ENCODE measurements at regions not wholly inside any gene's neighbourhood (a gene's known extent, or its start where the extent isn't known, plus 50 kb on each side); places are given as distances from the start of the nearest gene placed in this dataset.

DNA sequence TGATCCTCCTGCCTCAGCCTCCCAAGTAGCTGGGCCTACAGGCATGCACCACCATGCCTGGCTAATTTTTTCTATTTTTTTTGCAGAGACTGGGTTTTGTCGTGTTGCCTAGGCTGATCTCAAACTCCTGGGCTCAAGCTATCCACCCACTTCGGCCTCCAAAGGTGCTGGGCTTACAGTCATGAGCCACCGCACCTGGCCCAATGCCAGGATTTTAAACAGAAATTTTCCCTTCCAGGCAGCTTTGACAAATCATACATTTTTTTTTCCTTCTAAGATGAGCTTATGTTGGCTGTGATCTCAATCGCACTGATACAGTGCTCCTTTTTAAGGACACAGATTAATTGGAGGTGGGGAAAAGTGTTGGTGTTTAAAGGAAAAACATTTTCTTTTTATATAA is 73.2 kb upstream of the CD2AP start:
- Histone ChIP-seq H3K27ac (ENCODE audit: insufficient read depth, low read length) (no peak overlapping the region), H3K4me2 (ENCODE audit: low read depth, low read length) (no peak overlapping the region), H3K36me3 (ENCODE audit: control insufficient read depth, insufficient read depth, low read length) (no peaks in the 10 kb centered on the region), H4K5ac (ENCODE audit: low read depth, low read length) (no peak overlapping the region), H2BK20ac (ENCODE audit: low read depth, low read length) (no peak overlapping the region), H3K56ac (ENCODE audit: extremely low read depth, insufficient read depth, low read length) (no peak overlapping the region), H3K18ac (ENCODE audit: low read depth, low read length) (no peak overlapping the region), H3K79me1 (ENCODE audit: low read depth in 1 of 2, low read length in 2 of 2) (no peaks in the 10 kb centered on the region), H4K20me1 (ENCODE audit: insufficient read depth, low read length) (no peaks in the 10 kb centered on the region), H3K4me3 (ENCODE audit: insufficient read depth, low read depth, low read length) (no peak overlapping the region), H3K9me3 (ENCODE audit: control insufficient read depth, insufficient read depth, low read length) (no peaks in the 10 kb centered on the region), H2BK15ac (ENCODE audit: low read depth, low read length) (no peak overlapping the region), H4K91ac (ENCODE audit: insufficient read depth, low read depth, low read length) (no peak overlapping the region), H3K14ac (replicated peaks; ENCODE audit: low read depth, low read length) (no peak overlapping the region), H4K8ac (ENCODE audit: low read depth in 2 of 2, low read length in 2 of 2) (no peak overlapping the region), H3K9ac (ENCODE audit: low read depth, low read length) (no peak overlapping the region), H3K27me3 (ENCODE audit: control insufficient read depth, insufficient read depth, low read length) (no peaks in the 10 kb centered on the region), H3K9me1 (ENCODE audit: insufficient read depth, low read length) (no peaks in the 10 kb centered on the region), H3K4me1 (ENCODE audit: control insufficient read depth, insufficient read depth, low read length) (no peaks in the 10 kb centered on the region), H2AFZ (replicated peaks; ENCODE audit: low read length, poor library complexity) (no peak overlapping the region), H3K23ac (ENCODE audit: low read depth, low read length) (no peak overlapping the region), H2BK120ac (ENCODE audit: low read depth, low read length) (no peak overlapping the region), H2BK5ac (ENCODE audit: low read depth, low read length, poor library complexity, severe bottlenecking) (no peak overlapping the region), H3K4ac (ENCODE audit: low read depth, low read length) (no peak overlapping the region), H2AK5ac (ENCODE audit: low read depth, low read length) (no peak overlapping the region), H2AK9ac (replicated peaks; ENCODE audit: low read depth, low read length, poor library complexity) (no peak overlapping the region)
- no peak for TF ChIP-seq CEBPB (IDR thresholded peaks at IDR 0.05; ENCODE audit: low read depth, low read length)
- TF ChIP-seq MAFK (IDR thresholded peaks at IDR 0.05; ENCODE audit: low read depth, low read length): no peak
- no peak for TF ChIP-seq NFE2L2 (IDR thresholded peaks at IDR 0.05; ENCODE audit: low read depth, low read length)
- no peak for TF ChIP-seq POLR2A (IDR thresholded peaks at IDR 0.05; ENCODE audit: low read depth, low read length)
- no peak for TF ChIP-seq MXI1 (IDR thresholded peaks at IDR 0.05; ENCODE audit: borderline replicate concordance, low read depth, low read length)
- TF ChIP-seq RFX5 (IDR thresholded peaks at IDR 0.05; ENCODE audit: low read depth, low read length): no peak
- TF ChIP-seq CHD1 (IDR thresholded peaks at IDR 0.05; ENCODE audit: low read depth, low read length): no peak
- no peak for TF ChIP-seq MAZ (IDR thresholded peaks at IDR 0.05; ENCODE audit: borderline replicate concordance, low read depth, low read length)
- no peak for TF ChIP-seq RCOR1 (IDR thresholded peaks at IDR 0.05; ENCODE audit: insufficient replicate concordance, low read length)
- no peak for TF ChIP-seq RAD21 (IDR thresholded peaks at IDR 0.05; ENCODE audit: low read length)
- TF ChIP-seq, protein P1, sequence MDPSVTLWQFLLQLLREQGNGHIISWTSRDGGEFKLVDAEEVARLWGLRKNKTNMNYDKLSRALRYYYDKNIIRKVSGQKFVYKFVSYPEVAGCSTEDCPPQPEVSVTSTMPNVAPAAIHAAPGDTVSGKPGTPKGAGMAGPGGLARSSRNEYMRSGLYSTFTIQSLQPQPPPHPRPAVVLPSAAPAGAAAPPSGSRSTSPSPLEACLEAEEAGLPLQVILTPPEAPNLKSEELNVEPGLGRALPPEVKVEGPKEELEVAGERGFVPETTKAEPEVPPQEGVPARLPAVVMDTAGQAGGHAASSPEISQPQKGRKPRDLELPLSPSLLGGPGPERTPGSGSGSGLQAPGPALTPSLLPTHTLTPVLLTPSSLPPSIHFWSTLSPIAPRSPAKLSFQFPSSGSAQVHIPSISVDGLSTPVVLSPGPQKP (IDR thresholded peaks at IDR 0.05; ENCODE audit: borderline replicate concordance, low read depth, low read length): no peak
- TF ChIP-seq, protein P2, sequence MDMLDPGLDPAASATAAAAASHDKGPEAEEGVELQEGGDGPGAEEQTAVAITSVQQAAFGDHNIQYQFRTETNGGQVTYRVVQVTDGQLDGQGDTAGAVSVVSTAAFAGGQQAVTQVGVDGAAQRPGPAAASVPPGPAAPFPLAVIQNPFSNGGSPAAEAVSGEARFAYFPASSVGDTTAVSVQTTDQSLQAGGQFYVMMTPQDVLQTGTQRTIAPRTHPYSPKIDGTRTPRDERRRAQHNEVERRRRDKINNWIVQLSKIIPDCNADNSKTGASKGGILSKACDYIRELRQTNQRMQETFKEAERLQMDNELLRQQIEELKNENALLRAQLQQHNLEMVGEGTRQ (IDR thresholded peaks at IDR 0.05; ENCODE audit: low read depth, low read length): no peak
- DNase-seq (no peak), ATAC-seq (ENCODE audit: low read depth) (no peak)
- BruUV-seq (replicated peaks): no TSS peak
- CTCF ChIA-PET: interaction anchor here (1.4 kb wide), 1 partner anchor 9 kb away, joined by 3 read pairs; no protein-coding TSS in a partner anchor
- WGBS, 2 experiments (ENCODE audit: extremely low coverage in 2 of 2, insufficient read length in 1 of 2): 0% methylated on average over 1 of the region's 4 CpGs; no CpG with 5 or more reads in 1 of the 2 experiments
- dilution Hi-C loops (cut with HindIII; ENCODE audit: low sequenced_read_pairs, unreplicated experiment) (no loop called here), intact Hi-C loops (cut with micrococcal nuclease) (no loop called here), in situ Hi-C loops (cut with MboI; ENCODE audit: low sequenced_read_pairs) (loop anchor here (10.0 kb wide), 1 partner anchor 370 kb away; no protein-coding TSS in a partner anchor)
- POLR2A ChIA-PET (ENCODE audit: unreplicated experiment): no interaction called here

All from IMR-90 (cell line).